ENCODE measurements at regions not wholly inside any gene's neighbourhood (a gene's known extent, or its start where the extent isn't known, plus 50 kb on each side); places are given as distances from the start of the nearest gene placed in this dataset.

DNA sequence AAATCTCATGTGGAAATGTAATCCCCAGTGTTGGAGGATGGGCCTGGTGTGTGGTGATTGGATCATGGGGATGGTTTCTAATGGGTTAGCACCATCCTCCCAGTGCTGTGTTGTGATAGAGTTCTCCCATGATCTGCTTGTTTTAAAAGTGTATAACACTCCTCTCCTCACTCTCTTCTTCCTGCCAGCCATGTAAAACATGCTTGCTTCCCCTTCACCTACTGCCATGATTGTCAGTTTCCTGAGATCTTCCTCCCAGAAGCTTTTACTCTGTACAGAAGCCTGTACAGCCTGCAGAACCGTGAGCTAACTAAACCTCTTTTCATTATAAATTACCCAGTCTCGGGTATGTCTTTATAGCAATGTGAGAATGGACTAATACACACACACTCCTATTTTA lies 499.1 kb downstream of the RASEF start:
- DNase-seq (no peak), ATAC-seq (ENCODE audit: low read depth) (no peak)
- Histone ChIP-seq H3K9me3 (ENCODE audit: control extremely low read depth in 1 of 3, control insufficient read depth in 2 of 3, insufficient read depth in 1 of 3, low read length in 2 of 3) (no peaks in the 10 kb centered on the region), H4K20me1 (ENCODE audit: control insufficient read depth, insufficient read depth, low read length, poor library complexity, severe bottlenecking) (no peaks in the 10 kb centered on the region), H3K79me2 (ENCODE audit: control insufficient read depth, insufficient read depth, low read length) (no peaks in the 10 kb centered on the region), H3K4me2 (replicated peaks; ENCODE audit: low read depth, low read length, poor library complexity, severe bottlenecking) (no peak overlapping the region), H3K36me3 (replicated peaks in 1 of 2; ENCODE audit: control extremely low read depth in 1 of 2, control insufficient read depth in 1 of 2, extremely low read depth in 1 of 2, insufficient read depth in 2 of 2, low read length in 1 of 2) (no peaks in the 10 kb centered on the region), H3K4me1 (ENCODE audit: control insufficient read depth in 2 of 2, insufficient read depth in 2 of 2, low read length in 2 of 2) (no peaks in the 10 kb centered on the region), H3K9ac (ENCODE audit: low read length) (no peak overlapping the region), H3K27me3 (replicated peaks in 1 of 4; ENCODE audit: control extremely low read depth in 1 of 4, control insufficient read depth in 3 of 4, insufficient read depth in 4 of 4, low read length in 3 of 4) (no peaks in the 10 kb centered on the region), H3K27ac (ENCODE audit: low read length in 2 of 2) (no peak overlapping the region), H3K4me3 (ENCODE audit: control extremely low read depth in 1 of 5, extremely low read depth in 1 of 5, insufficient read depth in 1 of 5, low read depth in 2 of 5, low read length in 4 of 5) (no peak overlapping the region), H2AFZ (ENCODE audit: insufficient read depth, low read depth, low read length, poor library complexity, severe bottlenecking) (no peak overlapping the region)
- intact Hi-C loops (cut with micrococcal nuclease): no loop called here
- Mint-ChIP-seq H3K9me3 (ENCODE audit: insufficient read depth) (no peaks in the 10 kb centered on the region), H3K27ac (no peak overlapping the region), H3K4me3 (no peak overlapping the region), H3K27me3 (no peaks in the 10 kb centered on the region), H3K4me1 (no peaks in the 10 kb centered on the region)
- 100% methylated on average over 1 of the region's 2 CpGs for WGBS (ENCODE audit: insufficient coverage)
- POLR2A ChIA-PET: no interaction called here
- TF ChIP-seq, protein P1, sequence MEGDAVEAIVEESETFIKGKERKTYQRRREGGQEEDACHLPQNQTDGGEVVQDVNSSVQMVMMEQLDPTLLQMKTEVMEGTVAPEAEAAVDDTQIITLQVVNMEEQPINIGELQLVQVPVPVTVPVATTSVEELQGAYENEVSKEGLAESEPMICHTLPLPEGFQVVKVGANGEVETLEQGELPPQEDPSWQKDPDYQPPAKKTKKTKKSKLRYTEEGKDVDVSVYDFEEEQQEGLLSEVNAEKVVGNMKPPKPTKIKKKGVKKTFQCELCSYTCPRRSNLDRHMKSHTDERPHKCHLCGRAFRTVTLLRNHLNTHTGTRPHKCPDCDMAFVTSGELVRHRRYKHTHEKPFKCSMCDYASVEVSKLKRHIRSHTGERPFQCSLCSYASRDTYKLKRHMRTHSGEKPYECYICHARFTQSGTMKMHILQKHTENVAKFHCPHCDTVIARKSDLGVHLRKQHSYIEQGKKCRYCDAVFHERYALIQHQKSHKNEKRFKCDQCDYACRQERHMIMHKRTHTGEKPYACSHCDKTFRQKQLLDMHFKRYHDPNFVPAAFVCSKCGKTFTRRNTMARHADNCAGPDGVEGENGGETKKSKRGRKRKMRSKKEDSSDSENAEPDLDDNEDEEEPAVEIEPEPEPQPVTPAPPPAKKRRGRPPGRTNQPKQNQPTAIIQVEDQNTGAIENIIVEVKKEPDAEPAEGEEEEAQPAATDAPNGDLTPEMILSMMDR (IDR thresholded peaks at IDR 0.05): no peak
- no peak for TF ChIP-seq EZH2 (IDR thresholded peaks at IDR 0.05; ENCODE audit: borderline replicate concordance, insufficient read depth, low read depth, low read length, poor library complexity, severe bottlenecking)
- CTCF ChIA-PET: interaction anchor here (0.6 kb wide), 1 partner anchor 1034 kb away, joined by 3 read pairs; no protein-coding TSS in a partner anchor

DNA sequence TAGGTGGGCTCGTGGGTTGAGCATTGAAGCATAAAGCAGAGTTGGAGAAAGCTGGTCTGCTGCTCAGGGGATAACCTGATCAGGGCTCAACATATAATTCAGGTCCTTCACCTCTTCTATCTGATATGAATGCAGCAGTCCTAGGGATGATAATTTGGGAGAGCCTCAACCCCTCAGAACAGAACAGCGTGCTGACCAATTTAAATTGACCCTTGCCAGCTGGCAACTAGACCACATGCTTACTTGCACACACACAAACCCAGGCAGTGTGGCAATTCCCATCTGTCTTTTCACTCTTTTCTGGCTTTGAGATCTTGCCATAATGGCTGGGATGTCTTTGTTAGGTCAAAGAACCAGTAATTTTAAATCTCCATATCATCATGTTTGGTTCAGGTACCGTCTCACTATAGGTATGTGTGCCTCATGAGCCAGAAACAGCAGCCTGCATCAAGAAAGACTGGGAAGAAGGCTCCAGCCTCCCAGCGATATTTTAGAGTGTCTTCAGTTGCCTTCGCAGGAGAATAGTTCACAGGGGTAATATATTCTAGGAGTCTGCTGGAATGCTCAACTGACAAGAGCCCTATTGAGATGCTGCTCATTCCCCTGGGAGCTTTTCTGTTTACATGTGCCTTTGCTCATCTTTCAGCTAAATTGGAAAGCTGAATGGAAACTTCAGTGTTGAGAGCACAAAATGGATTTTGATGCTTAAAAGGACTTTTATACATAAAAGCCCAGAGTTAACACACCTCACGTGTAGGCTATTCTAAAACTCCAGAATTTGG lies 497.6 kb downstream of the RASEF start:
- ChIA-PET POLR2A (no interaction called here), CTCF (no interaction called here)
- H3K36me3 ChIP-seq (replicated peaks in 1 of 2; ENCODE audit: control extremely low read depth in 1 of 2, control insufficient read depth in 1 of 2, extremely low read depth in 1 of 2, insufficient read depth in 2 of 2, low read length in 1 of 2): no peaks in the 10 kb centered on the region
- H2AFZ ChIP-seq (ENCODE audit: insufficient read depth, low read depth, low read length, poor library complexity, severe bottlenecking): no peak overlapping the region
- TF ChIP-seq EZH2 (IDR thresholded peaks at IDR 0.05; ENCODE audit: borderline replicate concordance, insufficient read depth, low read depth, low read length, poor library complexity, severe bottlenecking): no peak
- TF ChIP-seq, protein P1 (IDR thresholded peaks at IDR 0.05): no peak
- no peaks in the 10 kb centered on the region for H3K79me2 ChIP-seq (ENCODE audit: control insufficient read depth, insufficient read depth, low read length)
- no peaks in the 10 kb centered on the region for H3K4me1 Mint-ChIP-seq
- intact Hi-C loops (cut with micrococcal nuclease): no loop called here
- H3K9me3 Mint-ChIP-seq (ENCODE audit: insufficient read depth): no peaks in the 10 kb centered on the region
- ATAC-seq (ENCODE audit: low read depth) (no peak), DNase-seq (no peak)
- no peaks in the 10 kb centered on the region for H3K9me3 ChIP-seq (ENCODE audit: control extremely low read depth in 1 of 3, control insufficient read depth in 2 of 3, insufficient read depth in 1 of 3, low read length in 2 of 3)
- 86% methylated on average over 3 of the region's 6 CpGs for WGBS (ENCODE audit: insufficient coverage)
- H3K27me3 Mint-ChIP-seq: no peaks in the 10 kb centered on the region
- H3K27ac ChIP-seq (ENCODE audit: low read length in 2 of 2): no peak overlapping the region
- no peaks in the 10 kb centered on the region for H3K4me1 ChIP-seq (ENCODE audit: control insufficient read depth in 2 of 2, insufficient read depth in 2 of 2, low read length in 2 of 2)
- H4K20me1 ChIP-seq (ENCODE audit: control insufficient read depth, insufficient read depth, low read length, poor library complexity, severe bottlenecking): no peaks in the 10 kb centered on the region
- H3K27me3 ChIP-seq (replicated peaks in 1 of 4; ENCODE audit: control extremely low read depth in 1 of 4, control insufficient read depth in 3 of 4, insufficient read depth in 4 of 4, low read length in 3 of 4): no peaks in the 10 kb centered on the region
- no peak overlapping the region for H3K9ac ChIP-seq (ENCODE audit: low read length)
- H3K4me2 ChIP-seq (replicated peaks; ENCODE audit: low read depth, low read length, poor library complexity, severe bottlenecking): no peak overlapping the region
- H3K4me3 ChIP-seq (ENCODE audit: control extremely low read depth in 1 of 5, extremely low read depth in 1 of 5, insufficient read depth in 1 of 5, low read depth in 2 of 5, low read length in 4 of 5): no peak overlapping the region
- H3K27ac Mint-ChIP-seq: no peak overlapping the region
- no peak overlapping the region for H3K4me3 Mint-ChIP-seq
